ENCODE measurements at regions not wholly inside any gene's neighbourhood (a gene's known extent, or its start where the extent isn't known, plus 50 kb on each side); places are given as distances from the start of the nearest gene placed in this dataset.

- Histone ChIP-seq H3K36me3 (no peaks in the 10 kb centered on the region), H3K9me3 (no peaks in the 10 kb centered on the region), H3K27me3 (no peaks in the 10 kb centered on the region), H3K27ac (no peak overlapping the region), H3K4me1 (no peaks in the 10 kb centered on the region), H3K4me3 (no peak overlapping the region)
- DNase-seq (ENCODE audit: extremely low spot score in 2 of 2), result no peak
- intact Hi-C loops (cut with DNase I), result no loop called here
- no peak for TF ChIP-seq POLR2AphosphoS5 (IDR thresholded peaks at IDR 0.05; ENCODE audit: insufficient read depth in 1 of 2, low read depth in 1 of 2)
These were observed 415.5 kb upstream of the FAT1 start for GRCh38 chr4:187139141-187139540.

GRCh38 chr4:187141101-187141500 lies 417.4 kb upstream of the FAT1 start:
- Histone ChIP-seq H3K4me1 (no peaks in the 10 kb centered on the region), H3K27me3 (no peaks in the 10 kb centered on the region), H3K9me3 (no peaks in the 10 kb centered on the region), H3K4me3 (no peak overlapping the region), H3K27ac (no peak overlapping the region), H3K36me3 (no peaks in the 10 kb centered on the region)
- intact Hi-C loops (cut with DNase I), result no loop called here
- DNase-seq (ENCODE audit: extremely low spot score in 2 of 2), result no peak
- TF ChIP-seq POLR2AphosphoS5 (IDR thresholded peaks at IDR 0.05; ENCODE audit: insufficient read depth in 1 of 2, low read depth in 1 of 2) (no peak), CTCF (IDR thresholded peaks at IDR 0.05) (no peak), POLR2A (IDR thresholded peaks at IDR 0.05) (no peak)

GRCh38 chr4:187149229-187149945 lies 425.7 kb upstream of the FAT1 start:
- no peak for TF ChIP-seq POLR2AphosphoS5 (IDR thresholded peaks at IDR 0.05; ENCODE audit: insufficient read depth in 1 of 2, low read depth in 1 of 2)
- no peak for TF ChIP-seq POLR2A (IDR thresholded peaks at IDR 0.05)
- no peak for TF ChIP-seq CTCF (IDR thresholded peaks at IDR 0.05)
- intact Hi-C loops (cut with DNase I), result no loop called here
- H3K4me3 ChIP-seq, result no peak overlapping the region
- H3K36me3 ChIP-seq, result no peaks in the 10 kb centered on the region
- DNase-seq (ENCODE audit: extremely low spot score in 2 of 2), result no peak
- no peaks in the 10 kb centered on the region for H3K27me3 ChIP-seq
- no peaks in the 10 kb centered on the region for H3K4me1 ChIP-seq
- no peaks in the 10 kb centered on the region for H3K9me3 ChIP-seq
- H3K27ac ChIP-seq, result no peak overlapping the region

- H3K4me1 ChIP-seq, result no peaks in the 10 kb centered on the region
- no peaks in the 10 kb centered on the region for H3K27me3 ChIP-seq
- no peaks in the 10 kb centered on the region for H3K9me3 ChIP-seq
- no peak overlapping the region for H3K4me3 ChIP-seq
- intact Hi-C loops (cut with DNase I), result no loop called here
- no peak overlapping the region for H3K27ac ChIP-seq
- no peak for TF ChIP-seq POLR2AphosphoS5 (IDR thresholded peaks at IDR 0.05; ENCODE audit: insufficient read depth in 1 of 2, low read depth in 1 of 2)
- H3K36me3 ChIP-seq, result no peaks in the 10 kb centered on the region
- DNase-seq (ENCODE audit: extremely low spot score in 2 of 2), result no peak
These were observed 433.8 kb upstream of the FAT1 start for GRCh38 chr4:187157380-187157958.

GRCh38 chr4:187158003-187158402 lies 434.3 kb upstream of the FAT1 start:
- TF ChIP-seq POLR2AphosphoS5 (IDR thresholded peaks at IDR 0.05; ENCODE audit: insufficient read depth in 1 of 2, low read depth in 1 of 2), result no peak
- TF ChIP-seq POLR2A (IDR thresholded peaks at IDR 0.05), result no peak
- no peak for TF ChIP-seq CTCF (IDR thresholded peaks at IDR 0.05)
- Histone ChIP-seq H3K27ac (no peak overlapping the region), H3K36me3 (no peaks in the 10 kb centered on the region), H3K9me3 (no peaks in the 10 kb centered on the region), H3K4me1 (no peaks in the 10 kb centered on the region), H3K27me3 (no peaks in the 10 kb centered on the region), H3K4me3 (no peak overlapping the region)
- intact Hi-C loops (cut with DNase I), result no loop called here
- DNase-seq (ENCODE audit: extremely low spot score in 2 of 2), result no peak

- TF ChIP-seq CTCF (IDR thresholded peaks at IDR 0.05) (no peak), POLR2AphosphoS5 (IDR thresholded peaks at IDR 0.05; ENCODE audit: insufficient read depth in 1 of 2, low read depth in 1 of 2) (no peak), POLR2A (IDR thresholded peaks at IDR 0.05) (no peak)
- DNase-seq (ENCODE audit: extremely low spot score in 2 of 2), result no peak
- Histone ChIP-seq H3K36me3 (no peaks in the 10 kb centered on the region), H3K4me3 (no peak overlapping the region), H3K27me3 (no peaks in the 10 kb centered on the region), H3K9me3 (no peaks in the 10 kb centered on the region), H3K27ac (no peak overlapping the region), H3K4me1 (no peaks in the 10 kb centered on the region)
- intact Hi-C loops (cut with DNase I), result no loop called here
These were observed 436.8 kb upstream of the FAT1 start for GRCh38 chr4:187160486-187160885.
